IMR-90 (cell line): ENCODE measurements at regions not wholly inside any gene's neighbourhood (a gene's known extent, or its start where the extent isn't known, plus 50 kb on each side); places are given as distances from the start of the nearest gene placed in this dataset.
"Not testable (repeated sequence)": the region's sequence is repeated elsewhere in the genome, so short reads cannot be mapped to it uniquely, and the experiment has no call there.

Experiments
- ATAC-seq: fragments of 200-7000 bp; cut with Tn5 transposase; 2 replicates; pipeline ENCODE4 v1.9.1; 2020; ENCODE audit warnings: low read depth, mild to moderate bottlenecking, moderate library complexity
- BruUV-seq: library from RNA; stranded (reverse); fragments of 400-500 nt; replicated peaks from 2 replicates; lab custom pipeline; 2021; lab: Mats Ljungman, UMichigan
- CTCF ChIA-PET: fragments of 300-600 bp; formaldehyde crosslinking; extraction: SDS; loops from one replicate; lab custom pipeline; 2021; ENCODE audit warnings: antibody characterized with exemption; lab: Yijun Ruan, JAX
- POLR2A ChIA-PET: fragments of 300-600 bp; sonication (Branson Sonifier 250); formaldehyde crosslinking; loops from one replicate; lab custom pipeline; 2022; ENCODE audit warnings: antibody characterized with exemption; ENCODE audit not compliant: unreplicated experiment; lab: Charles Lee
- DNase-seq: peaks from one replicate; pipeline ENCODE4 v3.0.0; 2013
- H2AFZ ChIP-seq: replicated peaks from 2 replicates; pipeline ENCODE3; 2013; ENCODE audit warnings: low read length, mild to moderate bottlenecking; ENCODE audit not compliant: poor library complexity
- H2AK5ac ChIP-seq: 2 replicates; pipeline ENCODE4 v1.6.1; 2013; ENCODE audit warnings: low read depth, low read length, inconsistent platforms
- H2AK9ac ChIP-seq: replicated peaks from 2 replicates; pipeline ENCODE3; 2013; ENCODE audit warnings: mild to moderate bottlenecking, low read depth, low read length, moderate library complexity; ENCODE audit not compliant: poor library complexity
- H2BK120ac ChIP-seq: 2 replicates; pipeline ENCODE4 v1.6.1; 2013; ENCODE audit warnings: low read depth, low read length, inconsistent platforms
- H2BK15ac ChIP-seq: 3 replicates; pipeline ENCODE4 v1.6.1; 2013; ENCODE audit warnings: low read depth, low read length, inconsistent platforms
- H2BK20ac ChIP-seq: 2 replicates; pipeline ENCODE4 v1.6.1; 2013; ENCODE audit warnings: low read depth, mild to moderate bottlenecking, inconsistent platforms, low read length, moderate library complexity
- H2BK5ac ChIP-seq: 2 replicates; pipeline ENCODE4 v1.6.1; 2013; ENCODE audit warnings: mild to moderate bottlenecking, low read depth, low read length, inconsistent platforms; ENCODE audit not compliant: poor library complexity, severe bottlenecking
- H3K14ac ChIP-seq: replicated peaks from 2 replicates; pipeline ENCODE4 v1.6.1; 2013; ENCODE audit warnings: low read depth, low read length, inconsistent platforms
- H3K18ac ChIP-seq: 2 replicates; pipeline ENCODE4 v1.6.1; 2013; ENCODE audit warnings: low read depth, low read length, control low read depth
- H3K23ac ChIP-seq: 2 replicates; pipeline ENCODE4 v1.6.1; 2013; ENCODE audit warnings: low read depth, low read length, inconsistent platforms
- H3K27ac ChIP-seq: 2 replicates; pipeline ENCODE4 v1.5.1; 2013; ENCODE audit warnings: mild to moderate bottlenecking, control low read depth, low read length; ENCODE audit not compliant: insufficient read depth
- H3K27me3 ChIP-seq: 2 replicates; pipeline ENCODE4 v1.6.1; 2013; ENCODE audit warnings: low read length; ENCODE audit not compliant: control insufficient read depth, insufficient read depth
- H3K36me3 ChIP-seq: 2 replicates; pipeline ENCODE4 v1.6.1; 2013; ENCODE audit warnings: low read length, mixed read lengths; ENCODE audit not compliant: control insufficient read depth, insufficient read depth
- H3K4ac ChIP-seq: 2 replicates; pipeline ENCODE4 v1.6.1; 2013; ENCODE audit warnings: low read depth, low read length, inconsistent platforms
- H3K4me1 ChIP-seq: 2 replicates; pipeline ENCODE4 v1.6.1; 2013; ENCODE audit warnings: low read length, mixed read lengths; ENCODE audit not compliant: control insufficient read depth, insufficient read depth
- H3K4me2 ChIP-seq: 2 replicates; pipeline ENCODE4 v1.6.1; 2013; ENCODE audit warnings: low read depth, mild to moderate bottlenecking, control low read depth, low read length, moderate library complexity
- H3K4me3 ChIP-seq: 2 replicates; pipeline ENCODE4 v1.5.1; 2013; ENCODE audit warnings: low read depth, mild to moderate bottlenecking, control low read depth, low read length, moderate library complexity; ENCODE audit not compliant: insufficient read depth
- H3K56ac ChIP-seq: 2 replicates; pipeline ENCODE4 v1.6.1; 2013; ENCODE audit warnings: low read length, inconsistent platforms; ENCODE audit not compliant: insufficient read depth; ENCODE audit errors: extremely low read depth
- H3K79me1 ChIP-seq, 2 experiments: 2 replicates each; pipeline ENCODE4 v1.6.1; 2013; ENCODE audit warnings: low read length in 2 of 2, inconsistent platforms in 1 of 2, low read depth in 1 of 2
- H3K9ac ChIP-seq: 2 replicates; pipeline ENCODE4 v1.6.1; 2013; ENCODE audit warnings: low read depth, low read length, control low read depth
- H3K9me1 ChIP-seq: 2 replicates; pipeline ENCODE4 v1.6.1; 2013; ENCODE audit warnings: low read length, inconsistent platforms; ENCODE audit not compliant: insufficient read depth
- H3K9me3 ChIP-seq: 2 replicates; pipeline ENCODE4 v1.6.1; 2013; ENCODE audit warnings: low read length; ENCODE audit not compliant: control insufficient read depth, insufficient read depth
- H4K20me1 ChIP-seq: 2 replicates; pipeline ENCODE4 v1.6.1; 2013; ENCODE audit warnings: low read length, inconsistent platforms; ENCODE audit not compliant: insufficient read depth
- H4K5ac ChIP-seq: 2 replicates; pipeline ENCODE4 v1.6.1; 2013; ENCODE audit warnings: mild to moderate bottlenecking, low read depth, low read length, control low read depth
- H4K8ac ChIP-seq, 2 experiments: 2 replicates each; pipeline ENCODE4 v1.6.1; 2013; ENCODE audit warnings: low read depth in 2 of 2, low read length in 2 of 2, control low read depth in 1 of 2, inconsistent platforms in 1 of 2
- H4K91ac ChIP-seq: 2 replicates; pipeline ENCODE4 v1.6.1; 2013; ENCODE audit warnings: low read depth, low read length, inconsistent platforms; ENCODE audit not compliant: insufficient read depth
- CEBPB ChIP-seq: IDR thresholded peaks from 2 replicates; pipeline ENCODE4 v1.6.1; 2012; ENCODE audit warnings: low read depth, low read length, improper control_type of control experiment
- WGBS, 2 experiments: methylation state at CpG; one replicate each; pipeline versions ENCODE4 v1.1.5 to v1.1.7; 2013; ENCODE audit warnings: missing lambda C conversion rate in 2 of 2; ENCODE audit not compliant: insufficient read length in 1 of 2; ENCODE audit errors: extremely low coverage in 2 of 2; 5-methylcytosine and 5-hydroxymethylcytosine counted together
- dilution Hi-C: fragments of 300-500 bp; cut with HindIII; formaldehyde crosslinking; loops from one replicate; pipeline ENCODE4 v1.14.3; 2018; ENCODE audit warnings: low sequenced_read_pairs; ENCODE audit not compliant: unreplicated experiment
- in situ Hi-C: fragments of 300-500 bp; cut with MboI; formaldehyde crosslinking; loops from 3 replicates; pipeline ENCODE4 v1.14.3; 2019; ENCODE audit warnings: low sequenced_read_pairs, inconsistent platforms, mixed read lengths
- intact Hi-C: fragments of 100-400 bp; cut with micrococcal nuclease; formaldehyde crosslinking; loops from 2 replicates; pipeline ENCODE4 v1.10.0; 2022

DNA sequence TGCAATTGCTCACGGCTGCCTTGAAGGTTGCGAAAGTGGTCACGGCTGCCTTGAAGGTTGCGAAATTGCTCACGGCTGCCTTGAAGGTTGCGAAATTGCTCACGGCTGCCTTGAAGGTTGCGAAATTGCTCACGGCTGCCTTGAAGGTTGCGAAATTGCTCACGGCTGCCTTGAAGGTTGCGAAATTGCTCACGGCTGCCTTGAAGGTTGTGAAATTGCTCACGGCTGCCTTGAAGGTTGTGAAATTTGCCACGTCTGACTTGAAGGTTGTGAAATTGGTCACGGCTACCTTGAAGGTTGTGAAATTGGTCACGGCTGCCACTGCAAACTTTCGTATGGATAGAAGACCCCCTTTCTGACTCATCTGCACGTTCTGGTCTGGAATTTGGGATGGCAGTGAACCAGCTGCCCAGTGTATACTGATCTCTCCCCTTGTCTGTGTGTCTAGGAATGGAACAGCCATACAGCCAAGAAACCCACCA is 150.1 kb downstream of the ASMT start:
- TF ChIP-seq CEBPB = peak; percentile 31
- BruUV-seq, H3K18ac ChIP-seq, H2AK5ac ChIP-seq, H3K14ac ChIP-seq, intact Hi-C loops, DNase-seq, H3K23ac ChIP-seq, CTCF ChIA-PET, H3K4me2 ChIP-seq, H3K4me3 ChIP-seq, H3K4ac ChIP-seq, H2AK9ac ChIP-seq, H2BK5ac ChIP-seq, POLR2A ChIA-PET, H3K9ac ChIP-seq, H4K5ac ChIP-seq, H3K56ac ChIP-seq, H3K79me1 ChIP-seq, H4K91ac ChIP-seq, H3K9me1 ChIP-seq, H3K4me1 ChIP-seq, H3K36me3 ChIP-seq, H2BK15ac ChIP-seq, ATAC-seq, H4K20me1 ChIP-seq, H2BK20ac ChIP-seq, H3K27me3 ChIP-seq, dilution Hi-C loops, H2AFZ ChIP-seq, H2BK120ac ChIP-seq, H3K27ac ChIP-seq, in situ Hi-C loops, H4K8ac ChIP-seq: not testable (repeated sequence)
- no CpG with 5 or more reads among the region's 19 CpGs for WGBS, 2 experiments
- peaks cover 23% of the 10 kb centered on the region for H3K9me3 ChIP-seq
